Uterus (tissue), 2 donors: ENCODE measurements at regions not wholly inside any gene's neighbourhood (a gene's known extent, or its start where the extent isn't known, plus 50 kb on each side); places are given as distances from the start of the nearest gene placed in this dataset.

Experiments used
- POLR2A ChIP-seq, 2 donors: fragments of 450-650 bp; IDR thresholded peaks; one replicate each; pipeline ENCODE4 v1.6.1; 2016; ENCODE audit warnings: antibody characterized with exemption in 2 of 2, mild to moderate bottlenecking in 1 of 2, moderate library complexity in 1 of 2
- TF ChIP-seq, protein P1 (sequence below), 4 experiments: fragments of 200-600 bp in 2 of 4; fragments of 450-650 bp in 2 of 4; sonication (generic) in 2 of 4; IDR thresholded peaks; one replicate each; pipeline ENCODE4 v1.5.1; 2016 to 2019; ENCODE audit warnings: antibody characterized with exemption in 4 of 4, mild to moderate bottlenecking in 2 of 4, moderate library complexity in 1 of 4

- TF ChIP-seq POLR2A (IDR thresholded peaks at IDR 0.05), result no peak
- TF ChIP-seq, protein P1, sequence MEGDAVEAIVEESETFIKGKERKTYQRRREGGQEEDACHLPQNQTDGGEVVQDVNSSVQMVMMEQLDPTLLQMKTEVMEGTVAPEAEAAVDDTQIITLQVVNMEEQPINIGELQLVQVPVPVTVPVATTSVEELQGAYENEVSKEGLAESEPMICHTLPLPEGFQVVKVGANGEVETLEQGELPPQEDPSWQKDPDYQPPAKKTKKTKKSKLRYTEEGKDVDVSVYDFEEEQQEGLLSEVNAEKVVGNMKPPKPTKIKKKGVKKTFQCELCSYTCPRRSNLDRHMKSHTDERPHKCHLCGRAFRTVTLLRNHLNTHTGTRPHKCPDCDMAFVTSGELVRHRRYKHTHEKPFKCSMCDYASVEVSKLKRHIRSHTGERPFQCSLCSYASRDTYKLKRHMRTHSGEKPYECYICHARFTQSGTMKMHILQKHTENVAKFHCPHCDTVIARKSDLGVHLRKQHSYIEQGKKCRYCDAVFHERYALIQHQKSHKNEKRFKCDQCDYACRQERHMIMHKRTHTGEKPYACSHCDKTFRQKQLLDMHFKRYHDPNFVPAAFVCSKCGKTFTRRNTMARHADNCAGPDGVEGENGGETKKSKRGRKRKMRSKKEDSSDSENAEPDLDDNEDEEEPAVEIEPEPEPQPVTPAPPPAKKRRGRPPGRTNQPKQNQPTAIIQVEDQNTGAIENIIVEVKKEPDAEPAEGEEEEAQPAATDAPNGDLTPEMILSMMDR (IDR thresholded peaks at IDR 0.05), result no peak
Observed at GRCh38 chr6:121998631-121999030, 400.8 kb upstream of the HSF2 start.
